HepG2 (cell line): ENCODE measurements at regions not wholly inside any gene's neighbourhood (a gene's known extent, or its start where the extent isn't known, plus 50 kb on each side); places are given as distances from the start of the nearest gene placed in this dataset.

Experiments
- ARID5B ChIP-seq: IDR thresholded peaks from 2 replicates; pipeline ENCODE4 v1.4.0; 2020; ENCODE audit warnings: mild to moderate bottlenecking, missing genetic modification reagents
- ATF2 ChIP-seq: sonication (generic); formaldehyde crosslinking; IDR thresholded peaks from 2 replicates; pipeline ENCODE4 v1.4.0; 2020; ENCODE audit warnings: missing genetic modification reagents
- ATF3 ChIP-seq: sonication (generic); formaldehyde crosslinking; IDR thresholded peaks from 2 replicates; pipeline ENCODE4 v1.4.0; 2020; ENCODE audit warnings: missing genetic modification reagents
- GFI1 ChIP-seq: sonication (generic); formaldehyde crosslinking; IDR thresholded peaks from 2 replicates; pipeline ENCODE4 v1.5.0; 2020; ENCODE audit warnings: missing genetic modification reagents, mild to moderate bottlenecking, borderline replicate concordance
- MAZ ChIP-seq, 2 experiments: sonication (generic) in 1 of 2; formaldehyde crosslinking in 1 of 2; IDR thresholded peaks; 2 replicates each; pipeline versions ENCODE4 v1.5.0 to v1.6.1; 2012 to 2020; ENCODE audit warnings: low read depth in 2 of 2, mild to moderate bottlenecking in 2 of 2, borderline replicate concordance in 1 of 2, improper control_type of control experiment in 1 of 2, low read length in 1 of 2, missing genetic modification reagents in 1 of 2, moderate library complexity in 1 of 2
- SKI ChIP-seq: fragments of 450-650 bp; IDR thresholded peaks from one replicate; pipeline ENCODE4 v1.6.1; 2018; ENCODE audit warnings: mild to moderate bottlenecking; ENCODE audit not compliant: partially characterized antibody
- TCF7 ChIP-seq: sonication (generic); IDR thresholded peaks from 2 replicates; pipeline ENCODE4 v1.6.1; 2016; ENCODE audit warnings: antibody characterized with exemption, low read depth
- ZBTB7B ChIP-seq: sonication (generic); formaldehyde crosslinking; IDR thresholded peaks from 2 replicates; pipeline ENCODE4 v1.4.0; 2020; ENCODE audit warnings: missing genetic modification reagents
- ZNF281 ChIP-seq: sonication (generic); formaldehyde crosslinking; IDR thresholded peaks from 2 replicates; pipeline ENCODE4 v1.4.0; 2020; ENCODE audit warnings: missing genetic modification reagents, borderline replicate concordance
- ZNF569 ChIP-seq: sonication (generic); formaldehyde crosslinking; IDR thresholded peaks from 2 replicates; pipeline ENCODE4 v1.5.0; 2020; ENCODE audit warnings: mild to moderate bottlenecking, missing genetic modification reagents, moderate library complexity, borderline replicate concordance
- ZNF652 ChIP-seq: IDR thresholded peaks from 2 replicates; pipeline ENCODE4 v1.6.1; 2016; ENCODE audit warnings: low read depth, borderline replicate concordance
- ZNF761 ChIP-seq: sonication (generic); formaldehyde crosslinking; conservative IDR thresholded peaks from 2 replicates; pipeline ENCODE4 v1.4.0; 2020; ENCODE audit warnings: mild to moderate bottlenecking, missing genetic modification reagents

DNA sequence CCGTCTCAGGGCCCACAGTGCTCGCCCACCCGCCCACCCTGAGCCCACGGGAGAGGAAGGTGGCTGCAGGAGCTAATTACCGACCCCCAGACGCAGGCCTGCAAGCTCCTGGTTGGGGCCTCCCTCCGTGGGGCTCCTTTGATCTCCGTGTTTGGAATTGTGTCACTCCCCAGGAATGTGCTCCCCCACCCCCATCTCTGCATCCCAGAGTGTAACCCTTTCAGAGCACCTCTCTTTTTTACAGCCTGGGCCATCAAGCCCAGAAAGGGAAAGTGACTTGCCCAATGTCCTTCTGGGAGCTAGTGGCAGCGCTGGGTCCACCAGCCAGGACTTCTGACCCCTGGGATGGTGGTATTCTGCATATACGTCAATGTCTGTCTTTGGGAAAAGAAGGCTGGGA lies 335.1 kb downstream of the CYRIA start (continued):
- TF ChIP-seq ARID5B (CRISPR knock-in tag) (0 out of 2 replicates have a peak, but pooled peaks have one; percentile 19), ZNF281 (CRISPR knock-in tag) (peak; percentile 90), GFI1 (no peak), ZNF761 (CRISPR knock-in tag) (no peak), SKI (no peak), ZNF652 (CRISPR knock-in tag) (peak; percentile 92), ZNF569 (CRISPR knock-in tag) (no peak), ATF3 (peak; percentile 85), MAZ (IDR thresholded peaks at IDR 0.05; ENCODE audit: borderline replicate concordance, low read depth, low read length) (0 out of 2 replicates have a peak, but pooled peaks have one; percentile 42), MAZ (CRISPR knock-in tag; IDR thresholded peaks at IDR 0.05; ENCODE audit: low read depth) (no peak), ZBTB7B (0 out of 2 replicates have a peak, but pooled peaks have one; percentile 24), ATF2 (CRISPR knock-in tag) (peak; percentile 97), TCF7 (peak; percentile 77)
